ENCODE measurements at regions not wholly inside any gene's neighbourhood (a gene's known extent, or its start where the extent isn't known, plus 50 kb on each side); places are given as distances from the start of the nearest gene placed in this dataset.

- Histone ChIP-seq H3K27me3 (ENCODE audit: control insufficient read depth, insufficient read depth, low read length) (no peaks in the 10 kb centered on the region), H3K4me3 (ENCODE audit: low read depth, low read length) (no peak overlapping the region), H3K36me3 (ENCODE audit: control insufficient read depth, insufficient read depth, low read length) (no peaks in the 10 kb centered on the region)
- TF ChIP-seq CTCF (IDR thresholded peaks at IDR 0.05; ENCODE audit: insufficient read depth, low read length, severe bottlenecking): no peak
- FAIRE-seq: no peak
- DNase-seq (ENCODE audit: low read depth): no peak
Measured at GRCh38 chr17:62193249-62193648, 128.2 kb upstream of the MED13 start.

GRCh38 chr17:62191390-62192361 is 126.6 kb upstream of the MED13 start:
- Histone ChIP-seq H3K36me3 (ENCODE audit: control insufficient read depth, insufficient read depth, low read length) (no peaks in the 10 kb centered on the region), H3K4me3 (ENCODE audit: low read depth, low read length) (no peak overlapping the region), H3K27me3 (ENCODE audit: control insufficient read depth, insufficient read depth, low read length) (no peaks in the 10 kb centered on the region)
- TF ChIP-seq CTCF (IDR thresholded peaks at IDR 0.05; ENCODE audit: insufficient read depth, low read length, severe bottlenecking): no peak
- FAIRE-seq (no peak), DNase-seq (ENCODE audit: low read depth) (no peak)

- H3K27me3 ChIP-seq (ENCODE audit: control insufficient read depth, insufficient read depth, low read length): no peaks in the 10 kb centered on the region
- H3K36me3 ChIP-seq (ENCODE audit: control insufficient read depth, insufficient read depth, low read length): no peaks in the 10 kb centered on the region
- DNase-seq (ENCODE audit: low read depth) (no peak), FAIRE-seq (no peak)
- TF ChIP-seq CTCF (IDR thresholded peaks at IDR 0.05; ENCODE audit: insufficient read depth, low read length, severe bottlenecking): no peak
- no peak overlapping the region for H3K4me3 ChIP-seq (ENCODE audit: low read depth, low read length)
Measured at GRCh38 chr17:62189377-62189776, 124.3 kb upstream of the MED13 start.

- FAIRE-seq (no peak), DNase-seq (ENCODE audit: low read depth) (peak; percentile 22)
Measured at GRCh38 chr17:62188713-62189112, 123.6 kb upstream of the MED13 start.

GRCh38 chr17:62187681-62188080 is 122.6 kb upstream of the MED13 start:
- TF ChIP-seq CTCF (IDR thresholded peaks at IDR 0.05; ENCODE audit: insufficient read depth, low read length, severe bottlenecking): no peak
- FAIRE-seq: no peak
- H3K36me3 ChIP-seq (ENCODE audit: control insufficient read depth, insufficient read depth, low read length): no peaks in the 10 kb centered on the region
- no peaks in the 10 kb centered on the region for H3K27me3 ChIP-seq (ENCODE audit: control insufficient read depth, insufficient read depth, low read length)
- H3K4me3 ChIP-seq (ENCODE audit: low read depth, low read length): no peak overlapping the region
- DNase-seq (ENCODE audit: low read depth): no peak

More at GRCh38 chr17:62188713-62189112, 123.6 kb upstream of the MED13 start:
- no peak for TF ChIP-seq CTCF (IDR thresholded peaks at IDR 0.05; ENCODE audit: insufficient read depth, low read length, severe bottlenecking)
- no peaks in the 10 kb centered on the region for H3K36me3 ChIP-seq (ENCODE audit: control insufficient read depth, insufficient read depth, low read length)
- H3K4me3 ChIP-seq (ENCODE audit: low read depth, low read length): no peak overlapping the region
- no peaks in the 10 kb centered on the region for H3K27me3 ChIP-seq (ENCODE audit: control insufficient read depth, insufficient read depth, low read length)
